ENCODE measurements at regions not wholly inside any gene's neighbourhood (a gene's known extent, or its start where the extent isn't known, plus 50 kb on each side); places are given as distances from the start of the nearest gene placed in this dataset.
A peak's percentile ranks its signal among the peaks of the same experiment; 100 is the strongest.

DNA sequence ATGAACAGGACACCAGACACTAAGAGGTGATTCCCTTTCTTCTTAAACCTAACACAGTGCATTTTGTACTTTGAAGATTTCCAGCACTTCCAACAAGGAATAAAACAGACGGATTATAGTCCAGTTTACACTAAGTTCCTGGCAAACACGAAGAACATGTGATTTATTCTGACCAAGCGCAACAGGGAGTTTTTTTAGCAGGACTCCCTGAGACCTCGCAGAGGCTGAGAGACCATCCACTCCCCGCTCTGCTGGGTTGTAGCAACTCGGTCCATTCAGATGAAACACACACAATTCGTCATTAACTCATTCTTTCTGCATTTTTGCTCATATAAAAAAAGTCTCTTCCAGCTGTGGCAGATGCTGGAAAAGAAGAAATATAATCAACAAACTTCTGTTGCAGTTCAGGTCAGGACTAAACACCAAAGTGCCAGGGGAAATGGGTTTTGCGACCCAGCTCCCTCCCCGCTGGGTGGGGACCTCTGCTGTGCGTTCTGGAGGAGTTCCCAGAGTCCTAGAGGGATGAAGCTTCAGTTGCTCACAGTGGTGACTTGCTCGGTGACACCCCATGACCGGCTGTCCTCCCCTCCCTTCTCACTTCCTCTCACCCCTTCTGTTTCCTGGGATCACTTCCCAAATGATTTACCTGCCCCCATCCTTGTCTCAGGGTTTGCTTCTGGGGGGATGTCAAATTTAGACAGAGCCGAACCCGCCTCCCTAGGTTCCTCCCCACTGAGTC is 52.5 kb downstream of the KCNF1 start:
- H3K4me3 ChIP-seq (ENCODE audit: low read length in 2 of 2), result no peak overlapping the region
- no peak overlapping the region for H3K9ac ChIP-seq (ENCODE audit: low read depth in 1 of 2, low read length in 2 of 2)
- no peaks in the 10 kb centered on the region for H3K36me3 ChIP-seq (ENCODE audit: control insufficient read depth in 2 of 2, insufficient read depth in 2 of 2, low read length in 2 of 2)
- H3K4me1 ChIP-seq (ENCODE audit: control insufficient read depth in 2 of 2, insufficient read depth in 2 of 2, low read length in 2 of 2), result peaks cover 0 to 2% of the 10 kb centered on the region in 2 donors
- H3K27me3 ChIP-seq (ENCODE audit: control insufficient read depth in 2 of 2, insufficient read depth in 2 of 2, low read length in 2 of 2), result peaks cover 3 to 7% of the 10 kb centered on the region in 2 donors
- peak overlapping the region in 1 of 2 donors; percentile 9 for H3K27ac ChIP-seq (ENCODE audit: low read depth in 2 of 2, low read length in 2 of 2)
- no peaks in the 10 kb centered on the region for H3K9me3 ChIP-seq (ENCODE audit: control insufficient read depth in 2 of 2, low read length in 2 of 2)

DNA sequence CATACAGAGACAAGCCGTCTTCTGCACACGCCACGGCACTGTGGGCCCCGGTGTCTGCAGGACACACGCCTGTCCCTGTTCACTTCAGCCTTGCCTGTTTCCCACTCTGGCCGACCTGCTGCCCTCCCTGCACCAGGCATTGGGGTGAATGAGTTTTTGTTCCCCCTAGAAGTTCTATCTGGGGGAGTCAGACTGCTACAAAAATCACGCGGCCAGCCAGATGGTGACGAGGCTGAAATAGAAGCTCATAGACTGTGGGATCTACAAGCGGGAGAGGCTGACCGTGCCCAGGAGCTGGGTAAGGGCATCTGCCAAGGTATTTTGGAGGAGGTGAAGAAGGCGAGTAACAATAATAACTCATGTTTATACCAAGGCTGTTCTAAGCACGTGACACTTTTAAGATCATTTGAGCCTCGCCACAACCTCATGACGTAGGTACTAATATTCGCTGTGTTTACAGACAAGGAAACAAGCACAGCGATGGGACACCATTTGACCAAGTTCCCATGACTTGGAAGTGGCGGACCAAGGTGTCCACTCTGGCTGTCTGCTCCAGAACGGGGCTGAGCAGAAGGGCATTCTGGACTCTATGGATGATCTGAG is 53.6 kb downstream of the KCNF1 start:
- Histone ChIP-seq H3K4me3 (ENCODE audit: low read length in 2 of 2) (no peak overlapping the region), H3K27me3 (ENCODE audit: control insufficient read depth in 2 of 2, insufficient read depth in 2 of 2, low read length in 2 of 2) (peaks cover 3 to 7% of the 10 kb centered on the region in 2 donors), H3K9me3 (ENCODE audit: control insufficient read depth in 2 of 2, low read length in 2 of 2) (no peaks in the 10 kb centered on the region), H3K36me3 (ENCODE audit: control insufficient read depth in 2 of 2, insufficient read depth in 2 of 2, low read length in 2 of 2) (no peaks in the 10 kb centered on the region), H3K27ac (ENCODE audit: low read depth in 2 of 2, low read length in 2 of 2) (no peak overlapping the region), H3K4me1 (ENCODE audit: control insufficient read depth in 2 of 2, insufficient read depth in 2 of 2, low read length in 2 of 2) (peaks cover 0 to 2% of the 10 kb centered on the region in 2 donors), H3K9ac (ENCODE audit: low read depth in 1 of 2, low read length in 2 of 2) (no peak overlapping the region)

DNA sequence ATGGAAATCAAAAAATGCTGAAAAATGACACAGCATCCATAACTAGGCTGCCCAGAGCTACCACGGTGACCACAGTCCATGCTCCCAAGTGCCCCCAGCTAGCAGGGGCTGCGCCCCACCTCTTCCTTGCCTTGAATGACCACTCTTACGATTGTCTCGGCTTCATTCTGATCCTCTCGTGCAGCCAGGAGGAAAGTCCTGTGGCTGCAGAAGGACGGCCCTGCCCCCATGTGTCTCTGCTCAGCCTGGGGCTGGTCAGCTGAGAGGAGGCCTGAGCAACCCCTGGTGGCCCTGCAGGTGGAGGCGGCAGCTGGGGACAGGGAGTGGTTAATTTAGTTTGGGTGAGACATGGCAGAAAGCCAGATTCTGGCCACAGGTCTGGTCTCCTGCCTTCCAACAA is 54.3 kb downstream of the KCNF1 start:
- Histone ChIP-seq H3K4me1 (ENCODE audit: control insufficient read depth in 2 of 2, insufficient read depth in 2 of 2, low read length in 2 of 2) (peaks cover 0 to 2% of the 10 kb centered on the region in 2 donors), H3K9me3 (ENCODE audit: control insufficient read depth in 2 of 2, low read length in 2 of 2) (no peaks in the 10 kb centered on the region), H3K36me3 (ENCODE audit: control insufficient read depth in 2 of 2, insufficient read depth in 2 of 2, low read length in 2 of 2) (no peaks in the 10 kb centered on the region), H3K27me3 (ENCODE audit: control insufficient read depth in 2 of 2, insufficient read depth in 2 of 2, low read length in 2 of 2) (peaks cover 3 to 7% of the 10 kb centered on the region in 2 donors), H3K27ac (ENCODE audit: low read depth in 2 of 2, low read length in 2 of 2) (no peak overlapping the region), H3K4me3 (ENCODE audit: low read length in 2 of 2) (no peak overlapping the region), H3K9ac (ENCODE audit: low read depth in 1 of 2, low read length in 2 of 2) (no peak overlapping the region)

DNA sequence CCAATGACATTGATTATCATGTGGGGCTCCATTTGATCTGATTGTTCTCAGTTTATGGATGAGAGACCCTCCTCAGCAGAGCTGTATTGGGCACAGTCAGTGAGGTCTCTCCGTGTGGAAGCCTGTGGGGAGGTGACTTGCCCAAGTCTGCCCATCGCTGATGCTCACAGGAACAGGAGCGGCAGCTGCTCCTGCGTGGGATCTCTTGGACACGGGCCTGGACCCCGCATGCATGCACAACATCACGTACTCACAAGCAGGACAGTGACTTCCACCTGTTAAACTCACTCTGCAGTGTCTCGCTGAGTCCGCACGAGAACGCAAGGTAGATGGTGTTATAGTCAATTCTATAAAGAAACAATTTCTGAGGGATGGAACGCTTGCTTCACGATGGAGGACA is 55.0 kb downstream of the KCNF1 start:
- no peaks in the 10 kb centered on the region for H3K36me3 ChIP-seq (ENCODE audit: control insufficient read depth in 2 of 2, insufficient read depth in 2 of 2, low read length in 2 of 2)
- peaks cover 3 to 7% of the 10 kb centered on the region in 2 donors for H3K27me3 ChIP-seq (ENCODE audit: control insufficient read depth in 2 of 2, insufficient read depth in 2 of 2, low read length in 2 of 2)
- no peak overlapping the region for H3K27ac ChIP-seq (ENCODE audit: low read depth in 2 of 2, low read length in 2 of 2)
- no peak overlapping the region for H3K9ac ChIP-seq (ENCODE audit: low read depth in 1 of 2, low read length in 2 of 2)
- H3K4me1 ChIP-seq (ENCODE audit: control insufficient read depth in 2 of 2, insufficient read depth in 2 of 2, low read length in 2 of 2), result peaks cover 0 to 2% of the 10 kb centered on the region in 2 donors
- no peaks in the 10 kb centered on the region for H3K9me3 ChIP-seq (ENCODE audit: control insufficient read depth in 2 of 2, low read length in 2 of 2)
- H3K4me3 ChIP-seq (ENCODE audit: low read length in 2 of 2), result no peak overlapping the region

DNA sequence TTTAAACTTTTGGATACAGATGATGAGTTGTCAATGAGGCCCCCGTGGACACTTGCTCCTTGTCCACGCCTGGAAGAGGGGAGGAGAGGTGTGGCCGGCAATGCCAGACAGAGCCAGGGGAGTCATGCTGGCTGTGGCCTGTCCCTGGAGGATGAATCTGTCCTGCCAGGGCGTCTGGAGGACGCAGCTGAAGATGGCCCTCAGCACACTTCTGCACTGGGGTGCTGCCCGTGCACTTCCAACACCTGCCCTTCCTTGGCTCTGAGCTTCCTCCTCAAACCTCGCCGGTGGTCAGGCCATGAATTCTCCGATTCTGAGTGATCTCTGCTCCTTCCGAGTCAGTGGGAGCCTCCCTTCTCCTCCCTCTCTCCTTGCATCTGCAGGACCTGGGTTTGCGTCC is 56.4 kb downstream of the KCNF1 start:
- Histone ChIP-seq H3K27me3 (ENCODE audit: control insufficient read depth in 2 of 2, insufficient read depth in 2 of 2, low read length in 2 of 2) (peaks cover 3 to 7% of the 10 kb centered on the region in 2 donors), H3K27ac (ENCODE audit: low read depth in 2 of 2, low read length in 2 of 2) (no peak overlapping the region), H3K36me3 (ENCODE audit: control insufficient read depth in 2 of 2, insufficient read depth in 2 of 2, low read length in 2 of 2) (no peaks in the 10 kb centered on the region), H3K9me3 (ENCODE audit: control insufficient read depth in 2 of 2, low read length in 2 of 2) (no peaks in the 10 kb centered on the region), H3K4me1 (ENCODE audit: control insufficient read depth in 2 of 2, insufficient read depth in 2 of 2, low read length in 2 of 2) (peaks cover 0 to 2% of the 10 kb centered on the region in 2 donors), H3K4me3 (ENCODE audit: low read length in 2 of 2) (no peak overlapping the region), H3K9ac (ENCODE audit: low read depth in 1 of 2, low read length in 2 of 2) (no peak overlapping the region)

DNA sequence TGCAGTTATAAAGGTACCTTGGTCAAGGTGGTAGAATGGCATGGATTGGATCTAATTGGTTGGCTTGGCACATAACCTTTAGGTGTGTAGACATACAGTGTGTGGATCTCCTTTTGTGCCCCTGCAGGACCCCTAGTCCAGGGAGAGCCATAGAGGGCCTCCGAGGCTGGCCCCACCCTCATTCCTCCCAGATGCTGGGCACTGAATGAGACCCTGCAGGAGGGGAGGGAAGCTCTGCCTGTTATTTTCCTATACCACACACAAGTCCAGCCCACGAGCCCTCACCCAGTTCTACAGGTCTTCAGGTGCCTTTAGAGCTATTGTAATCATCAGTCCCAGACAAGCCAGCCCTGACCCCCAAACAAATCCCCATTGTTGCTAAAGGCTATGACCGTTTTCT is 58.9 kb downstream of the KCNF1 start:
- Histone ChIP-seq H3K27me3 (ENCODE audit: control insufficient read depth in 2 of 2, insufficient read depth in 2 of 2, low read length in 2 of 2) (peaks cover under 1 to 4% of the 10 kb centered on the region in 2 donors), H3K27ac (ENCODE audit: low read depth in 2 of 2, low read length in 2 of 2) (no peak overlapping the region), H3K9me3 (ENCODE audit: control insufficient read depth in 2 of 2, low read length in 2 of 2) (no peaks in the 10 kb centered on the region), H3K4me3 (ENCODE audit: low read length in 2 of 2) (no peak overlapping the region), H3K36me3 (ENCODE audit: control insufficient read depth in 2 of 2, insufficient read depth in 2 of 2, low read length in 2 of 2) (no peaks in the 10 kb centered on the region), H3K9ac (ENCODE audit: low read depth in 1 of 2, low read length in 2 of 2) (no peak overlapping the region), H3K4me1 (ENCODE audit: control insufficient read depth in 2 of 2, insufficient read depth in 2 of 2, low read length in 2 of 2) (no peaks in the 10 kb centered on the region)

DNA sequence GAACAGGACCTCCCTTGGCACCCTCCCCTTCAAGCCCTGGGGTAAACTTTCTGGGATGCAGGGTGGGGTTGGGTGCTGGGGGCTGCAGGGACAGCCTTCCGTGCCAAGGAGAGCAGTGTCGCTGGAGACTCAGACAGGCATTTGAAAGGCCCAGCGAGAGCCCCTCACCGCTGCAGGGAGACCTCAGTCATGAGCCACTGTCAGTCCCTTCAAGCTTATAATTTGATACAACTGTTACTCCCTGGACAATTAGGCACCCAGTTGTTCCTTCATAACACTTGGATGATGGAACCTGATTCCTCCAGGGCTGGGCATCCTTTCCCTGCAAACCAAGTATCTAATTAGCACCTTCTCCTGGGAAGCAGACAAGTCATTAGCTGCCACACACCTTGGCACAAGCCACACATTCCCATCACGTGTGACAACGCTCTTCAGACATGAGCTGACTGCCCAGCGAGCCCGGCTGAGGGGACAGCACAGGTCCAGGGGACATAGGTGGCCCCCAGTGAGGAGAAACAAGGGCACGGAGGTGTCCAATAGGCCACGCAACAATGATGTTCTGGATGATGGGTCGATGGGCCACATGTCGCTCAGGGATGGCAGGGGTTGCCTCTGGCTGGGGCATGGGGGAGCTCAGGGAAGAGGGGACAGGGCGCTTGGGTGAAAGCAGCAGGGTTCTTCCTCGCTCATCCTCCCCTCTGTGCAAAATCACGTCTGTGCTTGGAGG is 59.6 kb downstream of the KCNF1 start:
- Histone ChIP-seq H3K4me1 (ENCODE audit: control insufficient read depth in 2 of 2, insufficient read depth in 2 of 2, low read length in 2 of 2) (no peaks in the 10 kb centered on the region), H3K36me3 (ENCODE audit: control insufficient read depth in 2 of 2, insufficient read depth in 2 of 2, low read length in 2 of 2) (no peaks in the 10 kb centered on the region), H3K9me3 (ENCODE audit: control insufficient read depth in 2 of 2, low read length in 2 of 2) (no peaks in the 10 kb centered on the region), H3K9ac (ENCODE audit: low read depth in 1 of 2, low read length in 2 of 2) (no peak overlapping the region), H3K4me3 (ENCODE audit: low read length in 2 of 2) (no peak overlapping the region), H3K27ac (ENCODE audit: low read depth in 2 of 2, low read length in 2 of 2) (no peak overlapping the region), H3K27me3 (ENCODE audit: control insufficient read depth in 2 of 2, insufficient read depth in 2 of 2, low read length in 2 of 2) (no peaks in the 10 kb centered on the region)

DNA sequence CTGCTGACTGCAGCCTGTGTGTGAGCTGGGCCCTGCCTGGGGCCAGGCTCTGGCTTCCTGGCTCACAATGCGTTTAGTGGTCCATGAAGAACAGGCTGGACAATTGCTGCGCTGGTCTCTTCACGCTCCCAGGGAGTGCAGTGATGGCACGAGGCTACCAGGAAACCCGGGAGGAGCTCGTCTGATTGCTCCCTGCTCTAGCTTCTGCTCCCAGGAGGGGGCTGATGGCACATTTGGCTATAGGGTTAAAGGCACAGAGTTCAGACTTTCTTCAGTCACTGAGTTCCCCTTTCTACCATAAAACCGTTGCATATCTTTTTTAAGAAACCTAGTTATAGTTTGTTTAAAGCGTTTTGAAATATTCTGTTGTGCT is 60.1 kb downstream of the KCNF1 start:
- Histone ChIP-seq H3K9me3 (ENCODE audit: control insufficient read depth in 2 of 2, low read length in 2 of 2) (no peaks in the 10 kb centered on the region), H3K4me3 (ENCODE audit: low read length in 2 of 2) (no peak overlapping the region), H3K9ac (ENCODE audit: low read depth in 1 of 2, low read length in 2 of 2) (no peak overlapping the region), H3K27me3 (ENCODE audit: control insufficient read depth in 2 of 2, insufficient read depth in 2 of 2, low read length in 2 of 2) (no peaks in the 10 kb centered on the region), H3K36me3 (ENCODE audit: control insufficient read depth in 2 of 2, insufficient read depth in 2 of 2, low read length in 2 of 2) (no peaks in the 10 kb centered on the region), H3K4me1 (ENCODE audit: control insufficient read depth in 2 of 2, insufficient read depth in 2 of 2, low read length in 2 of 2) (no peaks in the 10 kb centered on the region), H3K27ac (ENCODE audit: low read depth in 2 of 2, low read length in 2 of 2) (no peak overlapping the region)

DNA sequence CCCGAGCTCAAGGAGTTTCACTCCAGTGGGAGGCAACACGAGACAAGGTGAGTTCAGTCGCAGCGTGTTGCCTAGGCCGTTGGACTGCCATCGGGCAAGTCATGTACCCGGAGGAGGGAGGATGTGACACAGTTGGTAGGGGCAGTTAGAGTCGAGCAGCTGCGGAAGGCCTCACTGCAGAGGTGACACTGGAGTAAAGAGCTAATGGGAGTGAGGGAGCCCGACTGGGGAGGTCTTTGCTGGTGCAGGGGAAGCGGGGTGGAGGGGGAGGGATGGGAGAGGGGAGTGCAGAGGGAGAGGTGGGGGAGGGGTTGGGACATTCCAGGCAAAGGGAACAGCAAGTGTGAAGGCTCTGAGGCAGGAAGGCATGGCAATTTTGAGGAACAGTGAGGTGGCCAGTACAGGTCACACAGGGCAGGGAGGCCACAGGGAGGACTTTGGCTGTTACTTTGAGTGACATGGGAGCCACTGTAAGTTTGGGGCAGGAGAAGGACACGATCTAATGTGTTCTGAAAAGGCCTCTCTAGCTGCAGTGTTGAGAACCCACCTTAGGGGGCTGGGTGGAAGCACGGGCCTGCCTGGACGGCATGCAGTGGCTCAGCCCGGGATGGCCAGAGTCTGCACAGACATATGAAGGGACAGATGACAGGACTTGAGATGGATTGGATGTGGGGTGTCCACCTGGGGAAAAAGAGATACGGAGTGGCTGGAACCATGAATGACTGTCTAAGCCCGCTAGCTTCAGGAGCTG is 61.1 kb downstream of the KCNF1 start:
- H3K36me3 ChIP-seq (ENCODE audit: control insufficient read depth in 2 of 2, insufficient read depth in 2 of 2, low read length in 2 of 2), result no peaks in the 10 kb centered on the region
- H3K4me1 ChIP-seq (ENCODE audit: control insufficient read depth in 2 of 2, insufficient read depth in 2 of 2, low read length in 2 of 2), result no peaks in the 10 kb centered on the region
- no peak overlapping the region for H3K4me3 ChIP-seq (ENCODE audit: low read length in 2 of 2)
- no peak overlapping the region for H3K9ac ChIP-seq (ENCODE audit: low read depth in 1 of 2, low read length in 2 of 2)
- no peaks in the 10 kb centered on the region for H3K9me3 ChIP-seq (ENCODE audit: control insufficient read depth in 2 of 2, low read length in 2 of 2)
- H3K27ac ChIP-seq (ENCODE audit: low read depth in 2 of 2, low read length in 2 of 2), result no peak overlapping the region
- no peaks in the 10 kb centered on the region for H3K27me3 ChIP-seq (ENCODE audit: control insufficient read depth in 2 of 2, insufficient read depth in 2 of 2, low read length in 2 of 2)

DNA sequence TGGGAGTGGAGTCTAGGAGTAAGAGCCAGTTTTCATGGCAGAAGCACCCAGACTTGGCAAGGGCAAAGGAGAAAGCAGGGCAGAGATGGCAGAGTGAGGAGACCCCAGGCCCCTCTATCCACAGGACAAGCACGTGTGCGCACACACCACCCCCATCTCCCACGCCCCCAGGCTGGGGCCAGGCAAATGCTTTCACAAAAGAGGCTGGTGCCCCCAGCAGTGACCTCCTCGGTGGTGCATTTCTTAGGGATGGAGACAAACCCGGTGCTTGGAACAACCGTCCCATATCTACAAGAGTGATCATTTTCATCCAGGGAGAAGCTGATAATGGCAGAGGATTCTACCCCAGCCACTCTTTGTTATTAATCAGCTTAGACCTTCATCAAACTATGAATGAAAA is 62.0 kb downstream of the KCNF1 start:
- no peaks in the 10 kb centered on the region for H3K4me1 ChIP-seq (ENCODE audit: control insufficient read depth in 2 of 2, insufficient read depth in 2 of 2, low read length in 2 of 2)
- H3K9ac ChIP-seq (ENCODE audit: low read depth in 1 of 2, low read length in 2 of 2), result no peak overlapping the region
- no peaks in the 10 kb centered on the region for H3K27me3 ChIP-seq (ENCODE audit: control insufficient read depth in 2 of 2, insufficient read depth in 2 of 2, low read length in 2 of 2)
- no peak overlapping the region for H3K4me3 ChIP-seq (ENCODE audit: low read length in 2 of 2)
- H3K36me3 ChIP-seq (ENCODE audit: control insufficient read depth in 2 of 2, insufficient read depth in 2 of 2, low read length in 2 of 2), result no peaks in the 10 kb centered on the region
- no peak overlapping the region for H3K27ac ChIP-seq (ENCODE audit: low read depth in 2 of 2, low read length in 2 of 2)
- H3K9me3 ChIP-seq (ENCODE audit: control insufficient read depth in 2 of 2, low read length in 2 of 2), result no peaks in the 10 kb centered on the region

Data from mucosa of rectum (tissue), 2 donors.